ENCODE measurements at regions not wholly inside any gene's neighbourhood (a gene's known extent, or its start where the extent isn't known, plus 50 kb on each side); places are given as distances from the start of the nearest gene placed in this dataset.

DNA sequence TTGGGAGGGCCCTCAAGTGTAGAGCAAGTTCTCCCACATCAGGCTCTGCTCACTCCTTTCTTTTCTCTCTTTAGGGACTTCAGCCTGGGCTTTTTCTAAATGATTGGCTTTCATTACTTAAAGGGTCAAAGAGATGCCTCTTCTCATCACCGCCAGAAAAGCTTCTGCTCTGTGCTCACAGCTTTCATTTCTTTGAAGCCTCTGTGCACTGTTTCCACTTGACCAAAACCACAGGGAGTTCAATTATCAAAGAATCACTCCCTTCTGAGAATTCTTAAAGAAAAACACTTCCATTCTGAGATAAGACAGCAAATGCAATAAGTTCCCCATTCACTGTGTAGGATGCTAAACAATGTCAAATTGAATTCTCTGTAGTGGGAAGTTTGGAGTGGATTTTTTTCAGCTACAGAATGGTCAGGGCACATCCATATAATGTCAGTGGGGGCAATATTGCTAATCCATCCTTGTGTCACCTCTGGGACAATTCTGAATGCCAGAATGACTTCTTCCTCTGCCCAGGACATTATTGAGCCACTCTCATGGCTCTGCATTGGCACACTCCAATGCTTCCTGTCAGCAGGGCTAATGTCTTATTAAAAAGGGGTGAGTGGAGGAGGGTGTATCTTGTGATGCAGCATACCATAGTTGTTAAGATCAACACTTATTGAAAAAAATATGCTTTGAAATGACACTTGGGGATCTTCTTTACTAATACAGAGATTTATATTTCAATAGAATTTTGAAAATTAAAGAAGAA, 217.6 kb downstream of the SNCA start:
- DNase-seq (ENCODE audit: low read depth) = no peak
- TF ChIP-seq CTCF (IDR thresholded peaks at IDR 0.05; ENCODE audit: insufficient read depth, low read depth, low read length) = no peak
- H3K4me3 ChIP-seq (ENCODE audit: low read depth, low read length) = no peak overlapping the region

- no peak for TF ChIP-seq CTCF (IDR thresholded peaks at IDR 0.05; ENCODE audit: insufficient read depth, low read depth, low read length)
- no peak overlapping the region for H3K4me3 ChIP-seq (ENCODE audit: low read depth, low read length)
- no peak for DNase-seq (ENCODE audit: low read depth)
Measured at GRCh38 chr4:89618151-89618550, 218.8 kb downstream of the SNCA start.

GRCh38 chr4:89617317-89617716, 219.6 kb downstream of the SNCA start:
- TF ChIP-seq CTCF (IDR thresholded peaks at IDR 0.05; ENCODE audit: insufficient read depth, low read depth, low read length) = no peak
- no peak for DNase-seq (ENCODE audit: low read depth)

GRCh38 chr4:89616382-89616781, 220.6 kb downstream of the SNCA start:
- no peak overlapping the region for H3K4me3 ChIP-seq (ENCODE audit: low read depth, low read length)
- no peak for DNase-seq (ENCODE audit: low read depth)
- TF ChIP-seq CTCF (IDR thresholded peaks at IDR 0.05; ENCODE audit: insufficient read depth, low read depth, low read length) = no peak

More at GRCh38 chr4:89617317-89617716, 219.6 kb downstream of the SNCA start:
- H3K4me3 ChIP-seq (ENCODE audit: low read depth, low read length) = no peak overlapping the region

DNA sequence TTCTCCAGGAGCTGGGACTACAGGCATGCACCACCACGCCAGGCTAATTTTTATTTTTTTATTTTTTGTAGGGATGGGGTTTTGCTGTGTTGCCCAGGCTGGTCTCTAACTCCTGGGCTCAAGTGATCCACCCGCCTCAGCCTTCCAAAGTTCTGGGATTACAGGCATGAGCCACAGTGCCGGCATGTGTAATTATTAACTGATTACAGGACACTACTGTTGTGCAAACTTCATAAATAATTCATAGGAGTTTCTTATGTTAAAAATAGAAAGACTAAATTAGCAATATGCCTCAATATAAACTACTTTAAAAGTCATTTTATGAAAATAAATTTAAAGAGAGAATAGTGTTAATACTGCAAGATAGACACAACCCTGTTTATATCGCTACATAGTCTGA, 221.9 kb downstream of the SNCA start:
- no peak overlapping the region for H3K4me3 ChIP-seq (ENCODE audit: low read depth, low read length)
- no peak for DNase-seq (ENCODE audit: low read depth)
- no peak for TF ChIP-seq CTCF (IDR thresholded peaks at IDR 0.05; ENCODE audit: insufficient read depth, low read depth, low read length)

DNA sequence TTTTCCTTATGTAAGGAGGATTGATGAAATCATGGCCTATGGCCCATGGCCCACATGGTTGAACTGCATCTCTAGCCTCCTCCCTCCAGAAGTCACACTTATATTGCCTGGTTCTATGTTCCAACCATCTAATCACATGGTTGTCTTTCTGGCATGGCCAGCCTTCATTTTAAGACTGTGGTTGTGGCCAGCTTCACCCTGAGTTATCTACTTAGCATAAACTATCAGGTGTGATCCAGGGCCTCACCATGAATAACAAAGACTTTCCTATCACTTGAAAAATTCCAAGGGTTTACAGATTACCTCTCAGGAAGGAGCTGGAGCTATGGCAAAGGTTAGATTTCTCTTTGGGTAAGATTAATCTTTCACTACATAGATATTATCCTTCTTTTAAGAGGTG, 222.8 kb downstream of the SNCA start:
- H3K4me3 ChIP-seq (ENCODE audit: low read depth, low read length) = no peak overlapping the region
- DNase-seq (ENCODE audit: low read depth) = no peak
- TF ChIP-seq CTCF (IDR thresholded peaks at IDR 0.05; ENCODE audit: insufficient read depth, low read depth, low read length) = no peak

DNA sequence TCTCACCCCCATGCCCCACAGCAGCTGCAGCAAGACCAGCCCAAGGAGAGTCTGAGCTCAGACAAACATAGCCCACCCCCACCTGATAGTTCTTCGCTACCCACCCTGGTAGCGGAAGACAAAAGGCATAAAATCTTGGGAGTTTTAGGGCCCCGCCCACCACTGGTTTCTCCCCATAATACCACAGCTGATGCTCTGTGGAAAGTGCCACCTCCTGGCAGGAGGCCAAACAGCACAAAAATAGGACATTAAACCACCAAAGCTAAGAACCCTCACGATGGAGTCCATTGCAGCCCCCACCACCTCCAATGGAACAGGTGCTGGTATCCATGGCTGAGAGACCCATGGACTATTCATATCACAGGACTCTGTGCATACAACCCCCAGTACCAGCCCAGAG, 226.7 kb downstream of the SNCA start:
- no peak overlapping the region for H3K4me3 ChIP-seq (ENCODE audit: low read depth, low read length)
- no peak for DNase-seq (ENCODE audit: low read depth)
- no peak for TF ChIP-seq CTCF (IDR thresholded peaks at IDR 0.05; ENCODE audit: insufficient read depth, low read depth, low read length)
